Fibroblast of the aortic adventitia (primary cell): ENCODE measurements at regions not wholly inside any gene's neighbourhood (a gene's known extent, or its start where the extent isn't known, plus 50 kb on each side); places are given as distances from the start of the nearest gene placed in this dataset.
A peak's percentile ranks its signal among the peaks of the same experiment; 100 is the strongest.
"Not testable (repeated sequence)": the region's sequence is repeated elsewhere in the genome, so short reads cannot be mapped to it uniquely, and the experiment has no call there.

Experiments
- DNase-seq: peaks from one replicate; pipeline ENCODE4 v3.0.0-alpha.2; 2010; ENCODE audit warnings: low read depth
- H3K4me3 ChIP-seq: 2 replicates; pipeline ENCODE4 v1.5.1; 2011; ENCODE audit warnings: low read depth, mild to moderate bottlenecking, control low read depth, low read length, moderate library complexity
- CTCF ChIP-seq: IDR thresholded peaks from 2 replicates; pipeline ENCODE4 v1.5.1; 2011; ENCODE audit warnings: mild to moderate bottlenecking, low read length, control low read depth, inconsistent platforms; ENCODE audit not compliant: insufficient read depth

- no peak for TF ChIP-seq CTCF
- peak; percentile 6 for DNase-seq
- no peak overlapping the region for H3K4me3 ChIP-seq
These were observed 96.9 kb downstream of the KATNIP start for GRCh38 chr16:27646806-27647205.

GRCh38 chr16:27649021-27649420 lies 99.1 kb downstream of the KATNIP start:
- H3K4me3 ChIP-seq: no peak overlapping the region
- no peak for DNase-seq
- TF ChIP-seq CTCF: no peak

GRCh38 chr16:27650073-27650701 lies 100.2 kb downstream of the KATNIP start:
- peak; percentile 4 for DNase-seq
- H3K4me3 ChIP-seq: no peak overlapping the region
- no peak for TF ChIP-seq CTCF

- H3K4me3 ChIP-seq: no peak overlapping the region
- TF ChIP-seq CTCF: no peak
- no peak for DNase-seq
These were observed 101.4 kb downstream of the KATNIP start for GRCh38 chr16:27651301-27651700.

- no peak for DNase-seq
- no peak overlapping the region for H3K4me3 ChIP-seq
- no peak for TF ChIP-seq CTCF
These were observed 107.9 kb downstream of the KATNIP start for GRCh38 chr16:27657811-27658210.

- DNase-seq: no peak
- no peak overlapping the region for H3K4me3 ChIP-seq
- TF ChIP-seq CTCF: no peak
These were observed 110.6 kb downstream of the KATNIP start for GRCh38 chr16:27660507-27660906.

GRCh38 chr16:27663235-27663634 lies 113.3 kb downstream of the KATNIP start:
- not testable (repeated sequence) for DNase-seq, H3K4me3 ChIP-seq
